KG1 (cell line): ENCODE measurements at regions not wholly inside any gene's neighbourhood (a gene's known extent, or its start where the extent isn't known, plus 50 kb on each side); places are given as distances from the start of the nearest gene placed in this dataset.

ENCODE experiments used
- DNase-seq: peaks from one replicate; lab custom pipeline; 2025; lab: John Stamatoyannopoulos, UW

DNA sequence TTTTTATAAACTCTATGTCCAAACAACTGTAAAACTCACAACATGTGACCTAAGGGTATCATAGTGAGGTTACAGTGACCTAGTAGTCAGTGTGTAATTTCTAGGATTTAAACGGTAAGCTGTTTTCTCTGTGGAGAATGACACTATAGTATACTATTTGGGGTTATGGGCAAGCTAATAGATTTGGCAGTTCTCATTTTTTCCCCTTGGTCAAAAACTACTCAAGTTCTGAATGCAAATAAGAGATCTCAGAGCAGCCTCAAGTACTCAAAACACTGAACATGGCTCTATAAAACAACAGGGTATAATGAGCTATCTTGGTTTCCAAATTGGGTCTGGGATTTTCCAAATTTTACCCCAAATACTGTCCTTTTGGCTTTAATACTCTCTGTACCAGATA, 88.5 kb upstream of the HMCN1 start:
- no peak for DNase-seq

DNA sequence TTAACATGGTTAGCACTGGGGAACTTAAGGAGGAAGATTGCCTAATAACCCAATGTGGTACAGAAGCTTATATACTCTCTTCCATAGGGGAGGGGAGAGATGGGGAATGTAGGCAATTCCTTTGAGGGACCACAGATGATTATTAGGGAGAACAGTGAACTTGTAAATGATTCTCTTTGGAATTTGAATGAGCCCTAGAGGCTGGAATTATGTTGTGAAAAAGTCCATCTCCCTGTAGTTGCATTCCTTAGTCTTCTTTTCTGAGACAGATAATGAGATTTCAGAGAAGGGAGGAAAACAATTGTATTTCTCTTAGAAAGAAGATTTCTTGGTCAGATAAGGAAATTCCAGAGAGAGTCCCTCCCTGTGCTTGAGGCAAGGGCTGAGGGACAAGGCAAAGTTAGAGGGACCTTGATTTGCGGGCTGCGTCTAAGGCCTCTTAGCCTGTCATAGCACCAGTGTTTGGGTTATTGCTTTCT, 89.0 kb upstream of the HMCN1 start:
- no peak for DNase-seq

DNA sequence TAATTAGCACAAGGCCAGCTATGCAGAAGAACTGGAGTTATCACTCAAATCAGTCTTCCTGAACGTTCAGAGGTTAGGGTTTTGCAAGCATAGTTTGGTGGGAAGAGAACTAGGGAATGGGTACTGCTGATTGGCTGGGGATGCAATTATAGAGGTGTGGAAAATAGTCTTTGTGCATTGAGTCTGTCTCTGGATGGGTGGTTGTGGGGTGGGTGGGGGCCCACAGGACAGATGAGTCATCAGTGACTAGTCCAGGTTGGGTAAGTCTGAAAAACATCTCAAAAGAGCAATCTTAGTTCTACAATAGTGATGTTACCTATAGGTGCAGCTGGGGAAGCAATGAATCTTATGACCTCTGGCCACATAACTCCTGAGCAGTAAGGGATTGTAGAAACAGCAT, 89.7 kb upstream of the HMCN1 start:
- no peak for DNase-seq

DNA sequence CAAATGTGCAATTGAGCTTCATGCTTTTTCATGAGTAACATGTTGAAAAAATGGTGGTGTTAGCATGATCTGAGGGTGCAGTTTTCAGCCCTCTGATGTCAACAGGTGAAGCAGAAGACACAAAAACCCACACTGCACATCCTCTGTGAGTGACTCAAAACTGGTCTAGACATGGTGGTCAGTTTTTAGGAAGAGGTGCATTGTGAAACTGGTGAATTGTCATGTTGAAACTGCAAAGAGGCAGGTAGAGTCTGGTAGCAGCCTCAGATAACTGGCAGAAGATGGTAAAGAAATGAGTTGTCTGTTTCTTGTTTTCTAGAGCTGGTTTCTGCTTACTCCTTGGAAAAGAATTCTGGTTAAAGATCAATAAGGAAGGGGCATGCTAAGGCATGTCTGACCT, 97.3 kb upstream of the HMCN1 start:
- DNase-seq = no peak

DNA sequence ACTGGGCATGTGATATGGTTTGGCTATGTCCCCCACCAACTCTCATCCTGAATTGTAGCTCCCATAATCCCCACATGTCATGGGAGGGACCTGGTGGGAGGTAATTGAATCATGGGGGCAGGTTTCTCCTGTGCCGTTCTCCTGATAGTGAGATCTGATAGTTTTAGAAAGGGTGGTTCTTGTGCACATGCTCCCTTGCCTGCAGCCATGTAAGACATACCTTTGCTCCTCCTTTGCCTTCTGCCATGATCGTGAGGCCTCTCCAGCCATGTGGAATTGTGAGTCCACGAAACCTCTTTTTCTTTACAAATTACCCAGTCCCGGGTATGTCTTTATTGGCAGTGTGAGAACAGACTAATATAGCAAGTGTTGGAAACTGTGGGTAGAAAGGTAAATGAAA, 99.5 kb upstream of the HMCN1 start:
- no peak for DNase-seq

DNA sequence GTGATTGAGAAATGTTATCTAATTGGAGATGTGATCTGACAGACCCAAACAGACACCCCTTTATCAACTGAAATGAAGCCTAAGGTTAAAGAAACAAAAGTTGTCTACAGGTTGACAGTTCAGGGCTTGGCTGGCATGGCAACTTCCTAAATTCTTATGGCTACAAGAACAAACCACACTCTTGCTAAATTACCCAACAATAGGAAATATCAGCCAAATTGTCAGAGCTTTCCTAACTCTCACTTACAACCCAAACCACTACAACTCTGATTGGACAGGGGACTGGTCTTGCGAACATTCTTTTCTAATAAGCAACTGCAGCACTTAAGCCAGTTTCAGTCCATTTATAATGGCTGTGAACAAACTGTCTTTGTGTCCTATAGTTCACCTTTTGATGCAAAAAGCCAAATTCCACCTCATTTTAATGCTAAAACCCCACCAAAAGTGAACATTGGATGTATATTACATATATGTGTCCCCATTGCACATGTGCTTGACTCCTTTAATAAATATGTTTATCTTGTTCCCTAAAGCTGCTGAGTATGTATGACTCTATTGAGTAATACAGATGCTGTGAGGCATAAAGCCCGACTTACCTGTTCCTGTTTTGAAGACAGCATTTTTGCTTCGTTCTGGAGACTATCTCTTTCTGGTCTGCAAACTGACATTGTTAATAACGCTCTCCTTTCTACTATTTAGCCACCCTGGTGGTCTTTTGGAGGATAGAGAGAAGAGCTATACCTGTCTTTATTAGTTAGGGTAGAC, 101.3 kb upstream of the HMCN1 start:
- peak; percentile 15 for DNase-seq

DNA sequence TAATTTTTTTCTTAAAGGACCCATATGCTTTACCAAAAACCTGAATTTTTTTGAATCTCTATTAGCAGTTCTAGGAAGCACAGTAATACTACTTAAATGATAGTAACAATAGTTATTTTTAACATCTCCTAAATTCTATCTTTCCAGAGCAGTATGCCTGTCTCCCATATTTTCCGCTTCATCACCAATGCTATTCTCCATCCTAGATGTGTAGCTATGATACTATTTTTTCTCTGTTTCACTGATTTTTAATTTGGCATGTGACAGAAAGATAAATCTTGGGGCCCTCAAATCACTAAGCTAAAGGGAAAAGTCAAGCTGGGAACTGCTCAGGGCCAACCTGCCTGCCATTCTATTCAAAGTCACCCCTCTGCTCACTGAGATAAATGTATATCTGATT, 102.3 kb upstream of the HMCN1 start:
- no peak for DNase-seq

DNA sequence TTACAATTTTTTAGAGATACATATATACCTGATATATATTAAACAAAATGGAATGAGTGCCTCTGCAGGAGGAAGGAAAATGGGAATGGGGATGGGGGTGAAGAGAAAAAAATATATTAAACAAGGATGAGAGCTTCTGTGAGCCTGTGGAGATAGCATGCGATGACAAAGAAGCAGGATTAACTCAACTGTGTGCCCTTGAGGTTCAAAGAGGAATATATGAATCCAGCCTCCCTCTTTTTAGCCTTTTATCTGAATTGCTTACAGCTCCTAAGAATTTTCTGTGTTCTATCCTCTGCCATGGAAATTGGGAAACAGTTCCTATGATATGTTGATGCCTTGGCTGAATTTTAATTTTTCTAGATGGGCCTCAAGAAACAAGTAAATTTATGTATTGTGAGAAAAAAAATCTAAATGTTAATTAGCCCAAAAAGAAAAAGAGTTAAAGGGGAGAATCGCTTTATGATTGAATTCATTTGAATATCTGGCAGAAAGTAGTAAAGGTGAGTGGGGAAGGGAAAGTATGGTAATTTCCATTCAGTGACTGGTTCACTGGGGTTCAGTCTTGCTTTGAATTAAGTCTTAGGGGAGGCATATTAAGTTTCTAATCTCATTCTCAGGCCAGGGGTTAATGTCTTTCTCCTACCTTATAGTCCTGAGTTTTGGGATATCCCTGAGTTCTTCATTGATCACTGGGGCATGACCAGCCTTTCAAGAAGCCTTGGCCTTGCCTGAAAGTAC, 106.3 kb upstream of the HMCN1 start:
- no peak for DNase-seq

DNA sequence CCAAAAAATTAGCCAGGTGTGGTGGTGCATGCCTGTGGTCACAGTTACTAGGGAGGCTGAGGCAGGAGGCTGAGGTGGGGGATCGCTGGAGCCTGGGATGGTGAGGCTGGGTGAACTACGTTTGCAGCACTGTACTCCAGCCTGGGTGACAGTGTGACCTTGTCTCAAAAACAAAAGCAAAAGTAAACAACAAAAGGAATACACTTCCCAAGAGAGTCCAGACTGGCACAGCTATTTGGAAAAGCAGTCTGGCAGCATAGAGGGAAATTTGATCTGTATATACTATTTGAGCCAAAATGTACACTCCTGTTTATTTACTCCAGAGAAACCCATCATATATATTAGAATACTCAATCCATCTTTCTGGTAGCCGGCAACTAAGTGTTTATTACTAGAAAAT, 107.0 kb upstream of the HMCN1 start:
- no peak for DNase-seq

DNA sequence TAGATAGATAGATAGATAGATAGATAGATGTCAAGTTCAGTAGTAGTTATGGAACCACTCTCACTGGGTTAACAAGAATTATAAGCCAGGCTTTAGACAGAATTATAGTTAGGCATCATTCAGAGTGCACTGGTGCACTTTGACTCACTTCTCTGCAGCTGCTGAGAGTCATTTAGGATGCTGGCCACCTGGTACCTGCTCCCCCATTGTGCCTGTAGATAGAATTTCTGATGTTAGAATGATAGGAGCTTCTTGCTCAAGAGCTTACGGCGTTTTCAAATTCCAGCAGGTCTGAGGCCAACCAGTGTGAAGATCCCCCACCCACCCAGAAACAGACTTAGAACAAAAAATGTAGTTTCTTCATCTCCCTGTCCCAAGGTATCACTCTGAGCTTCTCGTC, 107.8 kb upstream of the HMCN1 start:
- no peak for DNase-seq

DNA sequence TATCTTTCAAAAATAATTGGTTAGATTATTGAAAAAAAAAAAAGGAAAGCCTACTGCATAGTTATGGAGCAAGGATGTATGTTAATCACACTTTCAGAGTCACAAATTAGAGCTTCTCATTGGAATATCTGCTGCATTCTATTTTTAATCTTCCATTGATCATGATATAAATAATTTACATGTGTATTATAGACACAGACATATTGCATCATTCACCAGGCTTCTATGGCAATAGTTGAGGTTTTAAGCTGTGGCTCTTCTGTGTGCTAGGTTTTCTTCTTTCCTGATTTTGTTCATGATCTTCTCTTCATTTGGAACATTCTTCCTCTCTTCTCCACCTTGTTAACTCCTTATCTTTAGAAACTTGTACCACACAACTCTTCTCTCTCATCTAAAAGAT, 123.2 kb upstream of the HMCN1 start:
- DNase-seq = no peak

DNA sequence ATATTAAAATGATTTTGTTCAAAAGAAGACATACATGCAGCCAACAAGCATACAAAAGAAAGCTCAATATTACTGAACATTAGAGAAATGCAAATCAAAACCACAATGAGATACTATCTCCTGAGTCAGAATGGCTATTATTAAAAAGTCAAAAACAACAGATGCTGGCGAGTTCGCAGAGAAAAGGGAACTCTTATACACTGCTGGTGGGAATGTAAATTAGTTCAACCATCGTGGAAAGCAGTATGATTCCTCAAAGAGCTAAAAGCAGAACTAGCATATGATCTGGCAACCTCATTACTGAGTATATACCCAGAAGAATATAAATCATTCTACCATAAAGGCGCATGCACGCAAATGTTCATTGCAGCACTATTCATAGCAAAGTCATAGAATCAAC, 126.0 kb upstream of the HMCN1 start:
- no peak for DNase-seq

DNA sequence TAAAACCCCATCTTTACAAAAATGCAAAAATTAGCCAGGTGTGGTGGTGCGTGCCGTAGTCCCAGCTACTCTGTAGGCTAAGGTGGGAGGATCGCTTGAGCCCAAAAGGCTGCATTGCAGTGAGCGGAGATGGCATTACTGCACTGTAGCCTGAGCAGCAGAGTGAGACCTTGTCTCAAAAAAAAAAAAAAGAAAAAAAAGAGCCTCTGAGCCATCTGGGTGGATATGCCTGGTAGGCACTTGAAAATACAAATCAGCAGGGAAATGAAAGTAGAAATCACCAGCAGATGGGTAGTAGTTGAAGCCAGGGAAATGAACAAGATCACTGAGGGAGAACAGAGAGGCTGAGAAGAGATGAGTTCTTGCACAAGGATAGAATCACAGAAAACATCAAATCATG, 131.0 kb upstream of the HMCN1 start:
- DNase-seq = no peak

DNA sequence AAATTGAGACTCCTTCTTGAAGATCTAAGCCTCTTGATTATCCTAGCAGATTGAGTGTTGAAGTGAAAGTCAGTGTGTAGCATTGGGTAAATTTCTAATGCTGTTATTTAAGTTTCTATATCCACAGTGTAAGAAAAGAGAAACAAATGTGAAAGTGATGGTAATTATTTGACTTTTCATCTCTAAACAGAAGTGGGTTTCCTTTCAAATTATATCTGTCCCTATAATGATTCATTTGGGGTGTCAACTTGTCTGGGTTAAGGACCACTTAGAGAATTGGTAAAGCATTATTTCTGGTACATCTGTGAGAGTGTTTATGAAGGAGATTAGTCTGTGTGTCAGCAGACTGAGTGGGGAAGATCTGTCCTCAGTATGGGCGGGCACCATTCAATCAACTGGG, 133.0 kb upstream of the HMCN1 start:
- no peak for DNase-seq

DNA sequence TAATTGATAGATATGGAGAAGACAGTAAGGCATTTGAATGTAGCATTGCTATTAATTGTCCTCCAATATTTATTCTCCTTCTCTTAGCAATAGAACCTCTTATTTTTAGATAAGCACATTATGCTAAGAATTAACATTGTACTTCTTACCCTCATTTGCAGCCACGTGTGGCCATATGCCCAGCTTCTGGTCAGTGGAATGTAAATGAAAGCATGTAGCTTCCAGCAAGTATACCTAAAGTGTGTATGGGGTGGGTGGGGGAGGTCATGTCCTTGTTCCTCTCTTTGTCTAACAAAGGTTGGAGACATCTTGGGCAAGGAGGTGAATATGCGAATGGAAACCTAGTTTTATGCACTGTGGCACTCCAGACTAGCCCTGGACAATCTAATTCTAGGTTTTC, 133.6 kb upstream of the HMCN1 start:
- no peak for DNase-seq

DNA sequence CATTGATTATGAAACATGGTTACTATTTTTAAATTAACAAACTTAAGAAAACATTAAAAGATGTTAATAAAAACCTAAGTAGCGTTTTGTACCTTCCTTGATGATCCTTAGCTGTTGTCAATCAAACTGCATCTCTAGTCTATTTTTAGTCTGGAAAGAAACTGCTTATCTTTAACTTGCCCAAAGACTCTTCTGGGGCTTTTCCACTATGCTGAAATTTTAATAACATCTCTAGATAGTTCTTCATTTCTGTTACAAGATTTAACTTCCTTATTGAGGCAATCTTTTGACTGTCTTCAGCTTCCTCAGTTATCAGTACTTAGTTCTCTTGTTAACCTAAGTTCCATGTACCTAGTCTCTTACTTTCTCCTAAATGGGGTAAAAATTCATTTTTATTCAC, 135.9 kb upstream of the HMCN1 start:
- no peak for DNase-seq

DNA sequence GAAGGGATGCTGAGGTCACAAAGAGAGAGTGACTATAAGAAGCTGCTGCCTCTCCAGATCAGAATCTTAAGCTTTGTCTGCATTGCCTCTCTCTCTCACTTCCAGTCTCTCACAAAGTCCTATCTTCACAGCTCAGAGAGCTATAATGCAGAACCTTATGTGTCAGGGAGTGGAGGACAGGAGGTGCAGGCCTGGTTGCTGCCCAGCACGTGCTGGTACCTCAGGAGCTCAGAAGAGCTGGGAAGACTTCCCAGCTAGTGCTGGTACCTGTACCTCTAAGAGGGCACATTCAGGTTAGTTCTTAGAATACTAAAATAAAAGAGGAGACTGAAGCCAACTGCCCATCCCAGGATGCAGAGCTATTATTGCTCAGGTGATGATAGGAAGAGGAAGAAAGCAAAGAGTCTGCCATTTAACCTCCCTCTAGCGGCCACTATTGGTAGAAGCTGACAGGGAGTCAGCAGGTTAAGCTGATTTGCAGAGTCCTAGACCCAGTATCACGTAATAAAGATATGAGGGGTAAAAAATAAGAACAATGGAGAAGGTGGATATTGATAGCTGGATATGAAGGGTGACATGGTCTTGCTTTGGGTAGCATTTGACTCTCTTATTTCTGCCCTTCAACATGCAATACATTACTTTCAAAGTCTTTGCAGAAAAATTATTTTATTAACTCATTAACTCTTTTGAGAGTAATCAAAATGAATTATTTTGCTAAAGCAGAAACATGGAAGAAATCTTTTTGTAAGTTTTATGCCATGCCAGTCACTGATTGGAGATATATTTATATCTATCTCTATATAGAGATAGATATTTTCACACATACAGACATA, 138.1 kb upstream of the HMCN1 start:
- DNase-seq = no peak

DNA sequence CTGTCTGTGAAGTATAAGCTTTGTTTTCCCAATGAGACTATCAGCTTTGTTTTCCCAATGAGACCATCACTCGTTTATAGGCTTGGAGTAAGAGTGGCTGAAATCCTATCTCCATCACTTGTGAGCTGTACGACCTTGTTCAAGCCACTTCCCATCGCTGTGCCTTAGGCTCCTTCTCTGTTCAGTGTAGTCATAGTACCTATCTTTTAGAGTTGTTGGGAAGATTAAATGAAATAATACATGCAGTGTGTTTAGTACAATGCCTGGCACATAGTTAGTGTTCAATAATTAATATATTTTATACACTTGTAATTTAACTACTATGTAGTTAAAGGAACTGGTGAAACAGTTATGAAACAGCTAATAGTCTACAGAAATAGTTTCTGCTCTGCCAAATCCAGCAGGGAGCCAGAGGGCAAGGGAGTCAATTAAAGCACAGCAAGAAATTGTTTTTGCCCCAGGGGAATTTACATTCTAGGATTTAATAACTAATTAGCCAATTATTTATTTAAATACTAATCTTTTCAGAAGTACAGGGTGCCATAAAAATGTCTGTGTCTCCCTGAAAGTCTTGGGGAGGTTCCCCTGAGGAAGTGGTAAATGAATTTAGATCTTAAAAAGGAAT, 139.3 kb upstream of the HMCN1 start:
- no peak for DNase-seq

DNA sequence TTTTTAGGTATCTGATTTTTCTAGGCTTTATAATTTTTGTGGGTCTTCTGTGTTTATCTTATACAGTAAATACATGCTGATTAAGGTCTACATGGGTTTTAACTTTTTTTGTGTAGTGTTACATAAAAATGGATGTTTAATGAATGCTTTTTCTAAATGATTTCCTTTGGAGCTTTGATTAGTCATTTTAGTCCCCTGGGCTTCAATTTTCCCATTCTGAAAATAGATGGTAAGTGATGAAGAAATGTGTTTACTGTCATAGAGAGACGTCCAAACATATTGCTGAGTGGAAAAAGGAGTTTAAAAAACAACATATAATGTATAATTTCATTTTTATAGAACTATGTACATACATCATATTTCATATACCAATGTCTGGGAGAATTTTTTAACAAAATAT, 140.9 kb upstream of the HMCN1 start:
- DNase-seq = no peak

DNA sequence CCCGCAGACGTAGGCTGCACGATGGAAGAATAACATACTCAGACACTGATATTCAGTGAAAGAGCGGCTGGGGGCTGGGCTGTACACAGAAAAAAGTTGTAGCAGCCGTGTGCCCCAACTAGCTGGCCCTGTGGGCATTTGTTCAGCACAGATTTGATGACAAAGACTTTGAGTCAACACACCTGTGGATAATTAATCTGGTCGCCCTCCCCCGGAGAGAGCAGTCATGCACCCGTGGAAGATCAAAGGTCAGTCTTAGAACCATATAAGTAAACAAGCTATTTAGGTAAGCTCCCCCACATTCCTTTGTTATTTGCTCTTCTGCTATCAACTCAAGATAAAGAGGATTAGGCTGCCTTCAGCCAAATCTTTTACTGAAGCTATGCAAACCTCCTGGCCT, 148.4 kb upstream of the HMCN1 start:
- DNase-seq = no peak

DNA sequence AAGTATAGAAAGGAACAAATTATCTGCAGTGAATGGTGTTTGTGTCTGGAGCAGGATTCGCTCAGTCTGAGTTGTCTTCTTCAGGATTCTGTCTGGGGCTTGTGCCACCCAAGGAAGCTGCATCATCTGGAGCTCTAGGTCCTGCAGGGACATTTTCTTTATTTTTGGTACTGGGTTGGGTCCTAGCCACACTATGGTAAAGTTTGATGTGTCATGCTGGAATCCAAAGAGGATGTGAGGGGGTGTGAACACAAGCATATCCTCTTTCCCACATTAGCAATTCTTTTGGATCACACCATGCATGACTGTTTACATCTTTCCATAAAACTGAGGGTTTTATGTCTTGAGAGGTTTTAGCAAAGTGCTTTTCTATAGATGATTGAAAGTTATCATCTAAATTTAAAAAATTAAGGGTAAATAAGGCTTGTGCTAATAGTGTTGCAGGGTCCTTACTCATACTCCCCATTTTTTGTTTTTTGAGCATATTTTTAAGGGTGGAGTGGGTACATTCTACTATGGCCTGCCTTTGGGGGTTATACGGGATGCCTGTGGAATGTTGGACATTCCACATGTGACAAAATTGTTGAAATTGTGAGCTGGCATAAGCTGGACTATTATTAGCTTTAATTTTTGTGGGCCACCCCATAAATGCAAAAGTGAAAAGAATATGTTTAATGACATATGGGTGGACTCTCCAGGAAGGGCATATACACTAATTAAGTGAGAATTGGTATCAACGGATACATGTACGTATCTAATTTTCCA, 152.0 kb upstream of the HMCN1 start:
- no peak for DNase-seq

DNA sequence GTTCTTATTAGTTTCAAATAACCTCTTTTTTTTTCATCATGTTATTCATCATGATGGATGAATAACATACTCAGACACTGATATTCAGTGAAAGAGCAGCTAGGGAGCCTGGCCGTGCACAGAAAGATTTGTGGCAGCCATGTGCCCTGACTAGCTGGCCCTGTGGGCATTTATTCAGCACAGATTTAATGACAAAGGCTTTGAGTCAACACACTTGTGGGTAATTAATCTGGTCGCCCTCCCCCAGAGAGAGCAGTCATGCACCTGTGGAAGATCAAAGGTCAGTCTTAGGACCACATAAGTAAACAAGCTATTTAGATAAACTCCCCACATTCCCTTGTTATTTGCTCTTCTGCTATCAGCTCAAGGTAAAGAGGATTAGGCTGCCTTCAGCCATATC, 153.2 kb upstream of the HMCN1 start:
- no peak for DNase-seq
